ENCODE measurements at regions not wholly inside any gene's neighbourhood (a gene's known extent, or its start where the extent isn't known, plus 50 kb on each side); places are given as distances from the start of the nearest gene placed in this dataset.

DNA sequence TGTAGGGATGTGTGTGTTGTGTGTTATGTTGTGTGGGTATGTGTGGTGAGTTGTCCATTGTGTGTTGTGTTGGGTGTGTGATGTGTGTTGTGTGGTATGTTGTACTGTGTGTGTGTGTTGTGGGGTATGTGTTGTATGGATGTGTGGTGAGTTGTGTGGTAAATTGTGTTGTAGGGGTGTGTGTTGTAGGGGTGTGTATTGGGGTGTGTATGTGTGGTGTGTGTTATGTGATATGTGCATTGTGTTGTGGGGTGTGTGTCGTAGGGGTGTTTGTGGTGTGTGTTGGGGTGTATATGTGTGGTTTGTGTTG, 97.8 kb upstream of the PODXL start:
- DNase-seq (ENCODE audit: insufficient read length, low spot score) (no peak), FAIRE-seq (no peak)
- TF ChIP-seq, protein P1, sequence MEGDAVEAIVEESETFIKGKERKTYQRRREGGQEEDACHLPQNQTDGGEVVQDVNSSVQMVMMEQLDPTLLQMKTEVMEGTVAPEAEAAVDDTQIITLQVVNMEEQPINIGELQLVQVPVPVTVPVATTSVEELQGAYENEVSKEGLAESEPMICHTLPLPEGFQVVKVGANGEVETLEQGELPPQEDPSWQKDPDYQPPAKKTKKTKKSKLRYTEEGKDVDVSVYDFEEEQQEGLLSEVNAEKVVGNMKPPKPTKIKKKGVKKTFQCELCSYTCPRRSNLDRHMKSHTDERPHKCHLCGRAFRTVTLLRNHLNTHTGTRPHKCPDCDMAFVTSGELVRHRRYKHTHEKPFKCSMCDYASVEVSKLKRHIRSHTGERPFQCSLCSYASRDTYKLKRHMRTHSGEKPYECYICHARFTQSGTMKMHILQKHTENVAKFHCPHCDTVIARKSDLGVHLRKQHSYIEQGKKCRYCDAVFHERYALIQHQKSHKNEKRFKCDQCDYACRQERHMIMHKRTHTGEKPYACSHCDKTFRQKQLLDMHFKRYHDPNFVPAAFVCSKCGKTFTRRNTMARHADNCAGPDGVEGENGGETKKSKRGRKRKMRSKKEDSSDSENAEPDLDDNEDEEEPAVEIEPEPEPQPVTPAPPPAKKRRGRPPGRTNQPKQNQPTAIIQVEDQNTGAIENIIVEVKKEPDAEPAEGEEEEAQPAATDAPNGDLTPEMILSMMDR (IDR thresholded peaks at IDR 0.05; ENCODE audit: insufficient read depth, missing control alignments) = no peak

DNA sequence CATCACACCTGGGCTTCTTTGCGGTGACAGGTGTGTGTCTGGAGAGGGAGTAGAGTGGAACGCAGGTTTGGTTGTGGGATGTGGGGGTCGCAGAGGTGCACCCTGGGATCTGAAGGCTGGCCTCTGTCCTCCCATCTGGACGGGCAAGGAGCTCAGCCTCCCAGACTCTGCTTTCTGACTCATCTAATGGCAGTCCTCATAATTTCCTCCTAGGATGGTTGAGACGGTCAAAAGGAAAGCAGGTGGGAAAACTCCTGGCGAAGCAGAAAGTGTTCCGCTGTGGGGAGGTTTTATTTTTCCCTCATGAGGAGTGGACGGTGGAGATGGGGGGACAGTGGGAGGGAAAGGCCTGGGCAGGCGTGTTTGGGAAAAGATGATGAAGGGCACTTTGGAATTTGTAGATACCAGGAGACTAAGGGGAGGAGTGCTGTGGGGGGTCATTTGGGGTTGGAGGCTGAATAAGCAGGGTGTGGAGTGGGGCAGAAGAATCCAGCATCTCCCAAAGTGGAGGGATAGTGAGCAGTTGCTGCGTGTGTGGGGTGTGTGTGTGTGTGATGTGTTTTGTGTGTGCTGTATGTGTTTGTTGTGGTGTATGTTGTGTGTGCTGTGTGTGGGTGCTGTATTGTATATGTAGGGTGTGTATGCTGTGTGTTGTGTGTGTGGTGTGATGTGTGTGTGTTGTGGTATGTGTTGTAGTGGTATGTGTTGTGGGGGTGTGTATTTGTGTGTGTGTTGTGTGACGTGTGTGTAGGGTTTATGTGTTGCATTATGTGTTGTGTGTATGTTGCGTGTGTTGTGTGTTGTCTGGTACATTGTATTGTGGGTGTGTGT, 97.2 kb upstream of the PODXL start:
- no peak for FAIRE-seq
- TF ChIP-seq, protein P1 (IDR thresholded peaks at IDR 0.05; ENCODE audit: insufficient read depth, missing control alignments) = no peak
- no peak for DNase-seq (ENCODE audit: insufficient read length, low spot score)

DNA sequence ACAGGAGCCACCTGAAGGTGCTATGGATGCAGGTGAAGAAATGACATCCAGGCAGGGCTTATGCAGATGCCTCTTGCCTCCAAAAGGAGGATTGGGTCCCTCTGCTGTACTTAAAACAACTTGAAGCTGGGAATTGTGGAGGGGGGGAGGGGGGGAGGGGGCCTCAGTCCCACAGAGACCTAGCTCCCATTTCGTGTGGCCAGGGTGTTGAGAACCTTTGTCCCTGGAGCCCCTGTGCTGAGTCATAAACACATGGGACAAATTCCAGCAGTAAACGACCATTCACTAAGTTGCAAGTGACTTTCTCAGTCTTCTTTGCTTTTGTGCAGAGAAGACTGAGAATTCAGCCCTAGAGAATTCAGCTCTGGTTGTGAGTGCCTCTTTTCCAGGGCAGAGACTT, 96.5 kb upstream of the PODXL start:
- TF ChIP-seq, protein P1 (IDR thresholded peaks at IDR 0.05; ENCODE audit: insufficient read depth, missing control alignments) = no peak
- FAIRE-seq (no peak), DNase-seq (ENCODE audit: insufficient read length, low spot score) (no peak)

DNA sequence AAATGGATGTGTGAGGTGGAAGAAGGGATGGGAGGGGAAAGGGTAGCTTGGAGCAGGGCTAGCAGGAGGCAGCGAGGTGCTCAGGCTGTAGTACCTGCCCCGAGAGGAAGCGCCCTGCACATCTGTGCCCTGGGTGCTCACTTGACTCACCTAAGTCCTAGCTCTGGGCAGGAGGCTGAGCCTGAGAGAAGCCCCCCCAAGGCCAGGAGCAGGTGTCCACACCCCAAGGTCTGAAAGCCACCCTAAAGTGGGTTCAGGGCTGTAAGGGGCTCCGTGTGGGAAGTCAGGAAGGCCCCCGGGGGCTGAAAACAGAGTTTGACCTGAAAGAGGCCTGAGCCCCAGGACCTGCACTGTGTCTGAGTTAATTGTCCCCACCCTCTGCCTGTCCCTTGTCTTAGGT, 95.8 kb upstream of the PODXL start:
- FAIRE-seq = no peak
- TF ChIP-seq, protein P1 (IDR thresholded peaks at IDR 0.05; ENCODE audit: insufficient read depth, missing control alignments) = no peak
- no peak for DNase-seq (ENCODE audit: insufficient read length, low spot score)

DNA sequence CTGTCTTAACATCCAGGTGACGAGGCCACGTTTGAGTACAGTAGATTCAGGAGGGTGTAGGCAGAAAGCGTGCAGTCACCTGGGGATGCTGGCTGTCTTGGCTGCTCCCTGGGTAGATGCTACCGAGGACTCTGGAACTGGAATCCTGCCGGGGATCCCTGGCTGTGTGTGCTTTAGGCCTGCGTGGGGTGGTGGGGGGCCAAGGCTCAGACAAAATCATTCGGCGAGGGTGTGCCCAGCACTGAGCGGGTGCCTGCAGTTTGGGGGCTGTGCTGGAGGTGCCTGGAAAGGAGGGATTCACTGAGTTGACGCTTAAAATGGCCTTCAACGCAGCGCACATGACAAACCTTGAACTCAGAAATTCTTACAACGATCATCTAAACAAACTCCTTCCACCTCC, 93.5 kb upstream of the PODXL start:
- FAIRE-seq (no peak), DNase-seq (ENCODE audit: insufficient read length, low spot score) (no peak)
- TF ChIP-seq, protein P1 (IDR thresholded peaks at IDR 0.05; ENCODE audit: insufficient read depth, missing control alignments) = no peak

DNA sequence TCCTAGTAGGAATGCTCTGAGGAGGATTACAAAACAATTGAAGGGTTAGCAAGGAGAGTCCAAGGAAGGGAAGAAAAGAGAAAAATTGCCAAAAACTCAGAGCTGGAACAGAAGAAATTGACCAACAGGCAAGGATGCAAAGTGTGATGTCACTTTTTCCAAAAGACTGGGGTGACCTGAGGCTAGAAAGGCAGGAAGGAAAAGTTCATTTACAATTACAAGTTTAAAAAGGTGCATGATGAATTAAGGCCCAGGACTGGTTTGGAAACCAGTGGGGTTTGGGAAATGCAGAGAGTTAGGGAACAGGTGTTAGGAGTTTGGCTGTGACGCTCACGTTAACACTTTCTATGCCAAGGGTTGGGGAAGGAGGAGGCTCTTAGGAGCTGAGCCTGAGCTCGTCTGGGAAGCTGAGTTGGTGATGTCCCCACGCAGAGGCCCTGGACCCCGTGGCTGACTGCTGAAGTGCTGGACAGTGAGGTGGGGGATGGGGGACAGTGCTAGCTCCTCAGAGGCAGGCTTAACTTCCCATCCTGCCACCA, 92.6 kb upstream of the PODXL start:
- FAIRE-seq (no peak), DNase-seq (ENCODE audit: insufficient read length, low spot score) (no peak)
- TF ChIP-seq, protein P1 (IDR thresholded peaks at IDR 0.05; ENCODE audit: insufficient read depth, missing control alignments) = no peak

DNA sequence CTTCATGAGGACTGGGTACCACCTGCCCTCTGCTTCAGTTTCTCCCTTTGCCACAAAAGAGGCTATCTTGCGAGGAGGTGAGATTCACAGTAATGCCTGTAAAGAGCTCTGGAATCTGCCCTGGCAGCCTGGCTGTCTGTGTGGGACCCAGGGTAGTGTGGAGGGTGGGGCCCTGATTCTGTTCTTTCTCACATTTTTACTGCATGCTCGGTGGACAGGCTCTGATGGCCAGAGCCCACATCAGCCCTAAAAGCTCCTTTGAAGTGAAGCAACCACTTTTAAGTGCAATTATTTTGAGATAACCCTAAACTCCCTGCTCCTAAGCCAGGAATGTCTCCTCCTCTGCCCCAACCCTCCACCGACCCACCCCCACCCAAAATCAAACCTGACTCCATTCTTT, 92.1 kb upstream of the PODXL start:
- DNase-seq (ENCODE audit: insufficient read length, low spot score) = no peak

More for the DNA sequence above, 92.1 kb upstream of the PODXL start:
- FAIRE-seq = no peak
- TF ChIP-seq, protein P1 (IDR thresholded peaks at IDR 0.05; ENCODE audit: insufficient read depth, missing control alignments) = no peak
